IgD-negative memory B cell (primary cell): ENCODE measurements at regions not wholly inside any gene's neighbourhood (a gene's known extent, or its start where the extent isn't known, plus 50 kb on each side); places are given as distances from the start of the nearest gene placed in this dataset.
A peak's percentile ranks its signal among the peaks of the same experiment; 100 is the strongest.

ENCODE experiments used
- H3K27ac Mint-ChIP-seq, 3 donors: one replicate each; pipeline ENCODE4 v1.8.0; 2020 to 2022; ENCODE audit warnings: mild to moderate bottlenecking in 3 of 3, mixed read lengths in 3 of 3, moderate library complexity in 1 of 3
- H3K27me3 Mint-ChIP-seq: one replicate; pipeline ENCODE4 v1.8.0; 2021; ENCODE audit warnings: mixed read lengths
- H3K36me3 Mint-ChIP-seq: one replicate; pipeline ENCODE4 v1.8.0; 2020; ENCODE audit warnings: mild to moderate bottlenecking, mixed read lengths
- H3K4me1 Mint-ChIP-seq, 3 donors: one replicate each; pipeline ENCODE4 v1.8.0; 2020 to 2022; ENCODE audit warnings: mixed read lengths in 3 of 3, mild to moderate bottlenecking in 1 of 3
- H3K4me3 Mint-ChIP-seq, 4 donors: one replicate each; pipeline ENCODE4 v1.8.0; 2020 to 2022; ENCODE audit warnings: mild to moderate bottlenecking in 4 of 4, mixed read lengths in 4 of 4, moderate library complexity in 3 of 4
- H3K9me3 Mint-ChIP-seq, 3 donors: one replicate each; pipeline ENCODE4 v1.8.0; 2020 to 2021; ENCODE audit warnings: mixed read lengths in 3 of 3, mild to moderate bottlenecking in 1 of 3

DNA sequence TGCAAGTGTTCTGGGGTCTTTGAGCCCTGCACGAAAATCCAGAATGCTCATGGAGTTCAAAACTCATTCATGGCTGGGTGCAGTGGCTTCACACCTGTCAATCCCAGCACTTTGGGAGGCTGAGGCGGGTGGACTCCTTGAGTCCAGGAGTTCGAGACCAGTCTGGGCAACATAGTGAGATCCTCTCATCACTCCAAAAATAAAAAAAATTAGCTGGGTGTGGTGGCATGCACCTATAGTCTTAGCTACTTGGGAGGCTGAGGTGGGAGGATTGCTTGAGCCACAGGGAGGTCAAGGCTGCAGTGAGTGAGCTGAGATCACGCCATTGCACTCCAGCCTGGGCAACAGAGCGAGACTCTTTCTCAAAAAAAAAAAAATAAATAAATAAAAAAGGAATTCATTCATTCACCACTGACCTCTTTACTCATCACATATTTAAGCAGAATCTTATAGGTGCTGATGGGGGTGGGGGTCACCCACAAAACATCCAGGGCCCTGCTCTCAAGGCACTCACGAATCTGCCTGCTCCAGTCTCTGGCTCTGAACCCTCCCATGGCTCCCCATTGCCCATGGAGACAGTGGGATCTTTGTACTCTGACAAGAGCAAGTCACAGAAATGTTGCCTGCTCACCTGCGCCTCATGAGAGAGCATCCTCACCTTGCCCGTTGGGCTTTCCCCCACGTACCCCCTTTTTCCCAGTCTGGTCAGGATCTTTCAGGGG, 76.7 kb upstream of the IER5L start:
- Mint-ChIP-seq H3K27ac (no peak overlapping the region), H3K36me3 (no peaks in the 10 kb centered on the region), H3K4me1 (peaks cover 5 to 18% (median 8%) of the 10 kb centered on the region in 3 donors), H3K9me3 (peaks cover 0 to 4% (median 2%) of the 10 kb centered on the region in 3 donors), H3K4me3 (no peak overlapping the region), H3K27me3 (peaks cover 46% of the 10 kb centered on the region)

DNA sequence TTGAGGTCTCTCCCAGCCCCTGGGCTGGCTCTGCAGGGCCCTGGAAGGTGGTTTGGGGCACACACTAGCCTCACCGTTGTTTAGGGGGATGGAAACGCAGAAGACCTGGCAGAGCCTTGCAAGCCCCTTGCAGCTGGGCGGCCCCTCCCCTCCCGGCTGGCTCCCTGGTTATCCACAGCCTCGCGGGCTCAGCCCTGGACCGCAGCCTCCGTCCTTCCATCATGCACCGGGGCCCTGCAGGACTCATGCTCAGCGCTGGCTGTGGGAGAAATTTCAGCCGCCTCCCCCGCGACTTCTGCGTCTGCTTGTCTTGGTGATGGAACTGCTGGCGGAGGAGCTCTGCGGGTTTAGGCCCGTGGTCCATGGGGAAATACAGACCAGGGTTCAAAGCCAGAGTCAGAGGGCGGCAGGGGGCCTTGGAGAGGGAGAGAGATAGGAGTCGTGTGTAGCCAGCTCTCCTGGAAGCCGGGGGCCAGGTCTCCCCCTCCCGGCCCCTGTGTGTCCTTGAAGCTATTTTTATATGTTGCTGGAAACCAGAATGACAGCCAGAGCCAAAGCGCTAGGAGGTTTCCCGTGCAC, 75.8 kb upstream of the IER5L start:
- Mint-ChIP-seq H3K4me3 (no peak overlapping the region), H3K27ac (no peak overlapping the region), H3K9me3 (peaks cover 0 to 5% (median 2%) of the 10 kb centered on the region in 3 donors), H3K4me1 (peaks cover 1 to 10% (median 4%) of the 10 kb centered on the region in 3 donors), H3K36me3 (no peaks in the 10 kb centered on the region), H3K27me3 (peaks cover 41% of the 10 kb centered on the region)

DNA sequence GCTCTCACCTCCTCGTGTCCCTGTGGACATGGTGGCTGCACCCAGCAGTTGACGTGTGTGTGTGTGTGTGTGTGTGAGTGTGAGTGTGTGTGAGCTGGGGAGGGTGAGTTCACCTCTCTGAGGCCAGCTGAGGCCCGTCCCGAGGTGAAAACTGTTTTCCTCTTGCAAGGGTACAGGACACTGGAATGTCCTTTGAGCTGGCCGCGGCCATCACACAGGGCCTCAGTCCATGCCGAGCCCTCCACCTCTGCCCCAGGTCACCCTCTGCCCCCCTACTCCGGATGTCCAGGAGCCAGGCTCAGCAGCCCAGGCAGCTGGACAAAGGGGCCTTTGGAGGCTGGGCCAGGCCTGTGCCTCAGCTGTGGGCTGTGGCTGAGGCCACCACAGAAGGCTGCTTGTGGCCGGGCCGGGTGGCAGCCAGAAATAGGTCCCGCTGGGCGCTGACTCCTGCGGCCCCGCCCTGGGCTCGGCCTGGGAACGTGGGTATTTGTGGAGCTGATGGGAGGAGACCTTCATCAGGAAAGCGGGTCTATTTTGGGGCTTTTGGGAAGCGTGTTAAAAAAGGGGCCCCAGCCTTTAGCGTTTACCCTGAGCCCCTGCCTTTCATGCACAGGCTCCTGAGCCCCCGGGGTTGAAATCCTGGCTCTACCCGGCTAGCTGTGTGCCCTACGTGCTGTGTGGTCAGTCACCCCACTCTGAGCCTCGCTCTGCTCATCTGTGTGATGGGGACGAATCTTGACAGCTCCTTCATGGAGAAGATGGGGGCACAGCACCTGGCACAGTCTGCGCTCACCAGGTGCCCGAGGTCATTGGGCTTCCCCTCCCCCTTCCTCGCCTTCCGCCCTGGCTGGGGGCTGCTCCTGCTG, 75.1 kb upstream of the IER5L start:
- Mint-ChIP-seq H3K27ac (no peak overlapping the region), H3K27me3 (peaks cover 38% of the 10 kb centered on the region), H3K36me3 (no peaks in the 10 kb centered on the region), H3K4me1 (peaks cover 0 to 8% (median 2%) of the 10 kb centered on the region in 3 donors), H3K9me3 (peaks cover 0 to 5% (median 2%) of the 10 kb centered on the region in 3 donors), H3K4me3 (no peak overlapping the region)

DNA sequence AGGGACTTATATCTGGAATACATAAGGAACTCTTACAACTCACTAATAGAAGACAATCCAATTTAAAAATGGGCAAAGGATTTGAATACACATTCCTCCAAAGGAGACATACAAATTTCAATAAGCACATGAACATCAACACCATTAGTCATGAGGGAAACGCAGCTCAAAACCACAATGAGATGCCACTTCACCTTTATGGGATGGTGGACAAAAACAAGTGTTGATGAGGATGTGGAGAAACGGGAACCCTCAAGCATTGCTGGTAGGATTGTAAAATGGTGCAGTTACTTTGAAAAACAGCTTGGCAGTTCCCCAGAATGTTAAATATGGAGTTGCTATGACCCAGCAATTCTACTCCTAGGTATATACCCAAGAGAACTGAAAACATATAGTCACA, 72.7 kb upstream of the IER5L start:
- H3K27ac Mint-ChIP-seq: no peak overlapping the region

DNA sequence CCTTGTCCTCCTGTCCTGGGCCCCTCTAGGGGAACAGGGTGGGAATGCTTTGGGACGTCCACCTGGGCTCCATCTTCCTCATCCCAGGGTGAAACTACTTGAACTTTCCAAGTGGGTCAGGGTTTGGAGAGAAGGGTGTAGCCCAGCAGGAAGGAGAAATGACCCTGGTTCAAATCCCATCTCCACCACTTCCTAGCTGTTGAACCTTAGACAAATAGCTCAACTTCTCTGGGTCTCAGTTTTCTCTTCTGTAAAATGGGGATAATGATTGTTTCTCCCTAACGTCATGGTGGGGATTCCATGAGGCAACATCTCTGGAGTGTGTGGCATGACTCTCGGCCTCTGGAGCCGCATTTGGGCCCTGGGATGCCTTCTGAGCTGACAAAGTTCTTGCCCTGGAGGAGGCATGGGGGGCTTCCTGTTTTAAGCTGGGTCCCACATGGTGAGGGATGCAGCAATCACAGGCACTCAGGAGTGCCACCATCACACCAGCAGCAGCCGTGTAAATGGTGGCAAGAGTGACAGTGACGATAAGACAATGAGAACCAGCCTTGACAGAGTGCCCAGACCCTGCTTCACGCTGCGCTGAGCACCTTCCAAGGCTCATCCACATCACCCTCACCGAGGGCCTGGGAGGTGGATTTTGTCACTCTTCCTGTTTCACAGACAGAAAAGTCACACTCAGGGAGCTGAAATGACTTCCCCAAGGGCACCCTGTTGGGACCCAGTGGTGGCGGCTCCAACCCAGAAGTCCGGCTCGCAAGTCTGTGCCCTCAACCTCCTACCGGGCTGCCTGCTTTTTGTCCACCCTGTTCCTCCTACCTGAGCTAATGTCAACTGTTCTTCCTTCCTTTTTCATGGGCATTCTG, 69.5 kb upstream of the IER5L start:
- Mint-ChIP-seq H3K27me3 (peaks cover 35% of the 10 kb centered on the region), H3K9me3 (peaks cover 0 to 5% (median 2%) of the 10 kb centered on the region in 3 donors), H3K27ac (no peak overlapping the region), H3K4me3 (no peak overlapping the region), H3K36me3 (no peaks in the 10 kb centered on the region), H3K4me1 (peaks cover 0 to 4% (median 2%) of the 10 kb centered on the region in 3 donors)

More for the DNA sequence above, 72.7 kb upstream of the IER5L start:
- H3K27me3 Mint-ChIP-seq: peaks cover 33% of the 10 kb centered on the region
- peaks cover 0 to 4% (median 0%) of the 10 kb centered on the region in 3 donors for H3K4me1 Mint-ChIP-seq
- H3K4me3 Mint-ChIP-seq: no peak overlapping the region
- no peaks in the 10 kb centered on the region for H3K36me3 Mint-ChIP-seq
- H3K9me3 Mint-ChIP-seq: peaks cover 0 to 5% (median 2%) of the 10 kb centered on the region in 3 donors

DNA sequence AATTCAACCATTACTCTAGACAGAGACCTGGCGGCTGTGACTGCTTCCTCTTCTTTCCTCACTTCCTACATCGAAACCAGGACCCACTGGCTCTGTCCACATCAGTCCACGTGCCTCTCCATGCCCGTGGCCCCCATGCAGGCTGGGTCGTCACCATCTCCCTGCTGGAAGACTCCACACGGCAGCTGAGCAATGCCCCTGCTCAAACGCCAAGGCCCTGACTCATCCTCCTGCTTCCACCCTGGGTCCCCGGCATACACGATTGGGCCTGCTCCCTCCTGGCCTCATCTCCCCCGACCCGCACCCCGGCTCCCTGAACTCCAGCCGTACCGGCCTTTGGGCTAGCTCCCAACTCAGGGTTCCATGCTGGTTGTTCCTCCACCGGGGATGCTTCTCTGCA, 67.2 kb upstream of the IER5L start:
- no peaks in the 10 kb centered on the region for H3K36me3 Mint-ChIP-seq
- no peak overlapping the region for H3K4me3 Mint-ChIP-seq
- H3K27me3 Mint-ChIP-seq: peaks cover 34% of the 10 kb centered on the region
- peaks cover 0 to 2% (median 0%) of the 10 kb centered on the region in 3 donors for H3K4me1 Mint-ChIP-seq
- no peak overlapping the region for H3K27ac Mint-ChIP-seq
- H3K9me3 Mint-ChIP-seq: peaks cover 0 to 5% (median 0%) of the 10 kb centered on the region in 3 donors

DNA sequence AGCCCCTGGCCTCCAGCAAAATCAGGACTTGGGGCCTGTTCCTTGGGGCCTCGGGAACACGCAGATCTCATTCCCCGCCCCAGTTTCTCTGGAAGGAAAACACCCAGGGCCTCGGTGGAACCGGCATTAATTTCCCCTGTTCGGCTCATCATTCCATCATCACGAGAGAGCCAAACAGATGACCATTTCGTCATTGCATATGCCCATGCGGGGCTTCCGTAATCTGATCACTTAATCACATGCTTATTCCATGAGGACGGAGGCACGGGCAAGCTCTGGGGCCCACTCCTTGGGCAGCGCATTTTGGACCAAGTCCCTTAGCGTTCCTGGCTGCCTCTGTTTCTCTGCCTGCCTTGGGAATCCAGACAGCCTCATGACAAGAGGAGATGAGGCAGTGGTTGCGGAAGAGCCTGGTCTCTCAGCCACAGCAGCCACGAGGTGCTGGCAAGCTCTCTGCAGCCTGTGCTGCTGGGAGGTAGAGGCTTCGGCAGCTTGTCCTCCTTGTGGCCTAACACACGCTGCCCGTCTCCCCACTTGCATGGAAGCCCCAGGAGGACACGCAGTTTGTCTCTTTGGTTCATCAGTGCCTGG, 65.0 kb upstream of the IER5L start:
- peaks cover 34% of the 10 kb centered on the region for H3K27me3 Mint-ChIP-seq
- H3K27ac Mint-ChIP-seq: no peak overlapping the region
- no peaks in the 10 kb centered on the region for H3K9me3 Mint-ChIP-seq
- H3K36me3 Mint-ChIP-seq: no peaks in the 10 kb centered on the region
- no peak overlapping the region for H3K4me3 Mint-ChIP-seq
- H3K4me1 Mint-ChIP-seq: peaks cover 0 to 4% (median 2%) of the 10 kb centered on the region in 3 donors

DNA sequence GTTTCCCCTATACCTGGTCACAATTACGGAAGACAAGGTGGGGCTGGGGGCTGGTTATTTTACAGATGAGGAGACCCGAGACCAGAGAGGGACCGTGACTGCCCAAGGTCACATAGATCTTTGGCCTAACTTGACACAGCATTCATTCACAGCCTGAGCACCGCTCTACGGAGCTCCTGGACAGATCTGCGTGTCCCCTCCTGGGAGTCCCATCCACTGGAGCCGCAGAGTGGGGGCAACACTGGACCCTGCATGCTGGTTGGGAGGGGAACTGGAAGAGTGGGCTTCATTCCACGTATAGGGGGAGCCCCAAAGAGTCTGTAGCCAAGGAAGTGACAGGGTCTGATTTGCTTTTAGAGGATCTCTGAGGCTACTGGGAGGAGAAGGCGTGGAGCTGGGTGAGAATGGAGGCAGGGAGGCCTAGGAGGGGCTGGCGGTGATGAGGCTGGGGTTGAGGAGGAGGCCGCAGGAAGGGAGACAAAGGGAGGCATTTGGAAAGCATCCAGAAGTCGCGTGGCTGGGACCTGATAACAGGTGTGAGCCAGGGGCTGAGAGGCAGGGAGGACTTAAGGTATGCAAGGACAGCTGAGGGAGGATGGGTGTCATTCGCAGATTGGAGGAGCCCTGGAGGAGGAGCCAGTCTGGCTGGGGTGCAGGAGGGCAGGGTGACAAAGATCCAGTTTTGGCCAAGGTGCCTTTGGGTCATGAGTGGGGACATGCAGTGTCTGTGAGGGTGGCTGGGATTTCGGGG, 64.3 kb upstream of the IER5L start:
- no peak overlapping the region for H3K27ac Mint-ChIP-seq
- peaks cover 34% of the 10 kb centered on the region for H3K27me3 Mint-ChIP-seq
- peaks cover 0 to 4% (median 2%) of the 10 kb centered on the region in 3 donors for H3K4me1 Mint-ChIP-seq
- H3K36me3 Mint-ChIP-seq: no peaks in the 10 kb centered on the region
- no peaks in the 10 kb centered on the region for H3K9me3 Mint-ChIP-seq
- no peak overlapping the region for H3K4me3 Mint-ChIP-seq

DNA sequence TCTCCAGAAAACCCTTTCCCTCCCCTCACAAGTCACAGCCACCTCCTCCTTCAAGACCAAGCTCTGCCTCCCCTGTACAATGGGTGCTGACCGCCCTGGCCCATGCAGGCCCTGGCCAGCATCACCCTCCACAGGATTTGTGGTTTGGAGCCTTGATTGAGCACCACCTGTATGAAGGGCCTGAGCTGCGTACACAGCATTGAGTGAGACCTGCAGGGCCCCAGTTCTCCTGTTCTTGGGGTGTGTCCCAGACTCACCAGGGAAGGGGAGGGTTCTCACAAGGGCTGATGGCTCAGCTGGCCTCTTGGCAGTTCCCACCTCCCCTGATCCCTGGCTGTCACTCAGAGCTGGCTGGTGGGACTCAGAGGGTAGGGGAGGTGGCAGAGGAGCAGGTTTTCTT, 63.7 kb upstream of the IER5L start:
- Mint-ChIP-seq H3K27me3 (peaks cover 35% of the 10 kb centered on the region), H3K9me3 (peaks cover 0 to 2% (median 0%) of the 10 kb centered on the region in 3 donors), H3K36me3 (no peaks in the 10 kb centered on the region), H3K4me3 (no peak overlapping the region), H3K4me1 (peaks cover 3 to 5% (median 4%) of the 10 kb centered on the region in 3 donors), H3K27ac (no peak overlapping the region)

DNA sequence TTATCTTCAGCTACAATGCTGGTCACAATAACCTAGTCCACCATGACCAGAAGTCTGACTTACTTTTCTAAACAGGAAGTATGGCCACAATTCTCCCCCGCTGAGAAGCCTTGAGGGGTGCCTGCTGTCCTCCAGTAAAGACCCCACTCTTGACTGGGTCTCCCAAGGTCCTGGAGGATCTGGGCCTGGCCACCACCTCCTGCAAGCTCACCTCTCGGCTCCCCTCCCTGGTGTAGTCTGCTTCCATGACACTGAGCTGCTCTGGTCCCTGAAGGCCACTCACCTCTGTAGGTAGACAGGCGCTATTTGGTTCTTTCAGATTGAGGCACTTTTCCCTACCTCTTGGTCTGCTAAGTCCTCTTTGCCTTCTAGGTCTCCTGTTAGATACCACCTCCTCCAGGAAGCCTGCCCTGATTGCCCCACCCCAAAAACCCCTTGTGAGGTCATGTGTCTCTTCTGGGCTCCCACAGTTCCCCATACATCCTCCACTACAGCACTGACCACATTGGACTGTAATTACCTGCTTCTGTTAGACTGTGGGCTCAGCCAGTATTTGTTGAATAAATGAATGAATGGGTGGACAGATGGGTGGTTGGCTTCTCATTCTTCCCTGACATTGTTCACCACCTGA, 62.6 kb upstream of the IER5L start:
- no peak overlapping the region for H3K27ac Mint-ChIP-seq
- H3K9me3 Mint-ChIP-seq: peaks cover 0 to 2% (median 0%) of the 10 kb centered on the region in 3 donors

DNA sequence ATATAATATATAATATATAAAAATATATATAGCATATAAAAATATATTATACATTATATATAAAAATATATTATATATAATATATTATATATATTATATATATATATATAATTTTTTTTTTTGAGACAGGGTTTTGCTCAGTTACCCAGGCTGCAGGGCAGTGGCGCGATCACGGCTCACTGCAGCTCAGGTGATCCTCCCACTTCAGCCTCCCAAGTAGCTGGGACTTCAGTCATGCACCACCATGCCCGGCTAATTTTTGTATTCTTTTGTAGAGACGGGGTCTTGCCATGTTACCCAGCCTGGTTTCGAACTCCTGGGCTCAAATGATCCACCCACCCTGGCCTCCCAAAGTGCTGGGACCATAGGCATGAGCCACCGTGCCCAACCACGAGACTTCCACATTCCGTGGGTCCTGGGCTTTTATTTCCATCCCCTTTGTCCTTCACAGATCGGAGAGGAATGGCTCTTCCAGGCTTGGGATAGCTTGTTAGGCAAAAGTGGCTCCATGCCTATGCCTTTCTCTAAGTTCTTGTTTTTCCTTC, 62.0 kb upstream of the IER5L start:
- Mint-ChIP-seq H3K27me3 (peaks cover 40% of the 10 kb centered on the region), H3K4me3 (no peak overlapping the region), H3K27ac (no peak overlapping the region), H3K36me3 (no peaks in the 10 kb centered on the region), H3K9me3 (peaks cover 0 to 3% (median 0%) of the 10 kb centered on the region in 3 donors), H3K4me1 (peaks cover 11 to 15% (median 12%) of the 10 kb centered on the region in 3 donors)

More for the DNA sequence above, 62.6 kb upstream of the IER5L start:
- Mint-ChIP-seq H3K36me3 (no peaks in the 10 kb centered on the region), H3K4me3 (no peak overlapping the region), H3K27me3 (peaks cover 40% of the 10 kb centered on the region), H3K4me1 (peaks cover 9 to 10% (median 9%) of the 10 kb centered on the region in 3 donors)

DNA sequence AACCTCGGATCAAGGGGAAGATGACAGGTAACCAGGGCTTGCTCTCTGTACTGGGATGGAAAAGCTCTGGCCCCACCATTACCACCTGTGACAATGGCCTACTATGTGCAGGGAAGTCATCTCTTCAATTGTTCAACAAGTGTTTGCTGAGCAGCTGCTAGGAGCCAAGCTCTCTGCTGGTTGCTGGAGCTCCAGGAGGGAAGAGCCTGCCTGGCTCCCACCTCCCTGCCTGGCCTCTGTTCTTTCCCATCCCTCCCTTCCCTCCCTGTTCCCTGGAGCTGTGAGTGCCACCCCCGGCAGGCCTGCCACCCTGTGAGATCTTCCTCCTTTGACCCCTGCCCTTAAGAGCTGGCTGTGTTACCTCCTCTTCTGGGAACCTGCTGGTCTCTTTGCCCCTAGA, 59.7 kb upstream of the IER5L start:
- Mint-ChIP-seq H3K27me3 (peaks cover 36% of the 10 kb centered on the region), H3K4me1 (peaks cover 11 to 15% (median 12%) of the 10 kb centered on the region in 3 donors), H3K9me3 (peaks cover 0 to 8% (median 2%) of the 10 kb centered on the region in 3 donors), H3K4me3 (no peak overlapping the region), H3K27ac (no peak overlapping the region), H3K36me3 (no peaks in the 10 kb centered on the region)

DNA sequence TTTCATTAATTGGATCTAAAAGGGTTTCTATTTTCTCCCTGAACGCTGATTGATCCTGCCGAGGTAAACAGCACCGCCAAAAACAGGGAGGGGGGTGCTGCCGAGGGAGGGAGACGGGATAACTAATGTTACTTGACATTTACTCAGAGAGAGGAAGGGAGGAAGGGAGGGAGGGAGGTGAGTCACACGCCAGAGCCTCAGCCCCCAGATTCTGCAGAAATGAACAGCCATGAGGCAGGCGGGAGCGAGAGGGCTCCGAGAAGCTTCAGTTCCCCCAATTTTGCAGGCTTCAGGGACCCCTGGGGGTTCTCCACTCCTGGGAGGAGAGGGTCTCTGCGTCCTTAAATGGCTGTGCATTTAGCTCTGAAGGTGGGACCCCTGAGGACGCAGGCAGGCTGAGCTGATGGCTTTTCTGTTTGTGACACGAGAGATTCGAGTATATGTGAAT, 59.1 kb upstream of the IER5L start:
- H3K27ac Mint-ChIP-seq: no peak overlapping the region
- peaks cover 0 to 8% (median 4%) of the 10 kb centered on the region in 3 donors for H3K9me3 Mint-ChIP-seq
- peak overlapping the region in 1 of 4 donors; percentile 21 for H3K4me3 Mint-ChIP-seq
- no peaks in the 10 kb centered on the region for H3K36me3 Mint-ChIP-seq
- peaks cover 35% of the 10 kb centered on the region for H3K27me3 Mint-ChIP-seq
- peaks cover 11 to 15% (median 12%) of the 10 kb centered on the region in 3 donors for H3K4me1 Mint-ChIP-seq
